ENCODE measurements at regions not wholly inside any gene's neighbourhood (a gene's known extent, or its start where the extent isn't known, plus 50 kb on each side); places are given as distances from the start of the nearest gene placed in this dataset.

- DNase-seq = no peak
- no peak overlapping the region for H3K27ac ChIP-seq
- H3K9me3 ChIP-seq (replicated peaks) = no peaks in the 10 kb centered on the region
- H3K36me3 ChIP-seq = no peaks in the 10 kb centered on the region
- no peaks in the 10 kb centered on the region; the same call in 1 of the 2 replicates for H3K4me1 ChIP-seq
- H3K27me3 ChIP-seq = no peaks in the 10 kb centered on the region
- H3K4me3 ChIP-seq = no peak overlapping the region
Observed at GRCh38 chr3:132209855-132210254, 107.4 kb upstream of the ACP3 start.

DNA sequence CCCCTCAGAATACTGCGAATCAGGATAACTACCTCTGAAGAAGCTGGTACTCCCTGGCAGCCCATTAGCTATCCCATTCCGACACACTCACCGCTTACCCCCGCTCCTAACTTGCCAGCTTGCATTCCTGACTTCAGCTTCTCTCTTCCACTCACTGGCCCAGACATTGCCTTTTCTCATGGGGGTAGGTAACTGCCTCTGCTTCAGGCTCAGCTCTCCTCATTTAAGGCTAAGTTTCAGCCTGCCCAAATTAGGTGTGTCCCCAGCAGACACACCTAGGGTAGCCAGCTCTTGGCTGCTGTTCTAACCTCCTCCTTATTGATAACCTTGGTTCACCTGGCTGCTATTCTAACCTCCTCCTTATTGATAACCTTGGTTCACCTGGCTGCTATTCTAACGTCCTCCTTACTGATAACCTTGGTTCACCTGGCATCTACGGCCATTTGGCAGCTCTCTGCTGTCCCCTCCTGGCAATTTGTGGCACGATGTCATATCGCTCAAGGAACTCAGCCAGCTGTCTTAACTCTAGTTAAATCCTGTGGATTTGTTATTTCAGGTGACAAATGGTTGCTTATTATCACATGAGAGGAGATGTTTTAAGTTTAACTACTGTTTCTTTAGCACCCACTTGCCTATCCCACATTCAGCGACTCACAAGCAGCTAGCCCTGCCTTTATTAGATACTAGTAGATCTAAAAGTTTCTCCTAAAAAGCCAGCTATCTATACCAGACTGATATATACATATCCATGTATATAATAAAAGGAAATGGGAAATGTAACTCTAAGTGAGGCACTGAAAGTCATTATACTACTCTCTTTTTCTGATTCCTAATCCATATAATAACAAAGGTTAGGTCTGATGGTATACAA lies 106.5 kb upstream of the ACP3 start:
- no peaks in the 10 kb centered on the region for H3K36me3 ChIP-seq
- no peaks in the 10 kb centered on the region for H3K27me3 ChIP-seq
- H3K4me3 ChIP-seq = no peak overlapping the region
- DNase-seq = peak in 1 of 2 experiments; percentile 14
- no peaks in the 10 kb centered on the region; the same call in 1 of the 2 replicates for H3K4me1 ChIP-seq
- no peak overlapping the region for H3K27ac ChIP-seq
- no peaks in the 10 kb centered on the region for H3K9me3 ChIP-seq (replicated peaks)

DNA sequence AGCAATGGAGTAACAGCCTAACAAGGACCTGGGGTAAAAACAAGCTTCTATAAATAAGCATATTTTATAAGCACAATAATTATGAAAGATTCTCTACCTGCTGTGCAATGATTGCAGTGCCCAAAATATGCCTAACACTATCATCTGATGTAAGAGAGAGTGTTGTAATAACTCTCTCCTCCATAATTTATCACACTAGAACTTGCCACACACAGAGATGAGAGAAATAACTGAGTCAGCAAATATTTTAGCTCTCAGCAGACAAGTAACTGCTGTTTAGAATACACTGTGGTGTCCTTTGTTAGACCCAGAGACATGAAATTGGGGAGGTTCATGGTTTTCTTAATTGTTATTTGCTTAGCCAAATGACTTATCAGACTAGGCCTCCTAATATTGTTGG lies 105.3 kb upstream of the ACP3 start:
- Histone ChIP-seq H3K4me1 (no peaks in the 10 kb centered on the region), H3K27ac (no peak overlapping the region), H3K4me3 (no peak overlapping the region), H3K9me3 (replicated peaks) (no peaks in the 10 kb centered on the region), H3K27me3 (no peaks in the 10 kb centered on the region), H3K36me3 (no peaks in the 10 kb centered on the region)
- no peak for DNase-seq

GRCh38 chr3:132218817-132219755 lies 98.1 kb upstream of the ACP3 start:
- no peak overlapping the region for H3K4me3 ChIP-seq
- DNase-seq = no peak
- no peak overlapping the region for H3K27ac ChIP-seq
- no peaks in the 10 kb centered on the region for H3K9me3 ChIP-seq (replicated peaks)
- H3K4me1 ChIP-seq = peaks cover 4% of the 10 kb centered on the region; the same call in 1 of the 2 replicates
- 0 out of 2 replicates have a peak, but pooled peaks cover 4% of the 10 kb centered on the region for H3K27me3 ChIP-seq
- H3K36me3 ChIP-seq = no peaks in the 10 kb centered on the region

DNA sequence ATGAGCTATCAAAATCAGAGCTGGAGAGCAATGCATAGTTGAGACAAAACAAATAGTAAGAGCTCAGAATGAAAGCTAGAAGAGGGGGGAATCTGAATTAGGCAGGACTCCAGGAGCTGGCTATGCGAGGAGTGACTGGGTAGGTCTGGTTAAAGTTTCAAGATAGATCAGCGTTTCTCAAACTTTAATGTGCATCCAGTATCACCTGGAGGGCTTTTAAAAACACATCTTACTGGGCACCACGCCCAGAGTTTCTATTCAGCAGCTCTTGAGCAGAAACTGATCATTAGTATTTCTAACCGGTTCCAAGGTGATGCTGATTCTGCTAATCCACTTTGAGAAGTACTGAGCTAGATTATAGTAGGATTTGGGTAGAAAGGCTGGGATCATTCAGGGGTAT lies 96.2 kb upstream of the ACP3 start:
- H3K27ac ChIP-seq = no peak overlapping the region
- no peaks in the 10 kb centered on the region for H3K9me3 ChIP-seq (replicated peaks)
- no peak overlapping the region for H3K4me3 ChIP-seq
- 0 out of 2 replicates have a peak, but pooled peaks cover 4% of the 10 kb centered on the region for H3K27me3 ChIP-seq
- H3K4me1 ChIP-seq = peaks cover 4% of the 10 kb centered on the region; the same call in 1 of the 2 replicates
- no peaks in the 10 kb centered on the region for H3K36me3 ChIP-seq
- no peak for DNase-seq

DNA sequence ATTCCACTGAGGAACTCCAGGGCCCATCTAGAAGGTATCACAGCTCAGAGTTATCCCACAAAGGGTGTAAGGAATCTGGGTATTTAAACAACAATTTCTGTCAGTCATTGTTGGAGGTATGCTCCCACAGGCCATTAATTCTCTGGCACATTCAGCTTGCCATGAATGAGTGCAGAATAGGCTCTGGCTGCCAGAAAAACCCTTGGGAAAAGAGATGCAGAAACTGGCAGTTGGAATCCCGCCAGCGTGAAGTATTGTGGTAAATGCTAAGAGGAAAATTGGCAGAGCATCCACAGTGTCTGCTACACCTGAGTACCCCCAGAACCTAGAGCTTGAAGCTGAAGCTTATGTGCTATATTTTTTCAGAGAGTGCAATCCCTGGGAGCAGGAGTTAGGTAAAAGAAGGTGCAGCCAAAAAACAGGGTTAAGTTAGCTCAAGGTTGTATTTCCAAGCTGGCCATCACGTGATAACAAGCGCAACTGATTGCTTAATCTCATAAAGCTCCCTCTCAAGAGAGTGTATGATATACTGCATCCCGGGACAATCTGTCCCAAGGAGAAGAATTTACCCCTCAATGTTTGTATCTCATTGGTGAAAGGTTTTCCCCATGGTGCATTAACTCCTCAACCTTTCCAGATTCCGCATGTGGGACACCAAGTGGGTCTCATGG lies 94.2 kb upstream of the ACP3 start:
- no peaks in the 10 kb centered on the region for H3K36me3 ChIP-seq
- H3K9me3 ChIP-seq (replicated peaks) = no peaks in the 10 kb centered on the region
- H3K4me1 ChIP-seq = peaks cover 4% of the 10 kb centered on the region; the same call in 1 of the 2 replicates
- DNase-seq = peak; percentile 16 to 38
- H3K4me3 ChIP-seq = no peak overlapping the region
- H3K27me3 ChIP-seq = 0 out of 2 replicates have a peak, but pooled peaks cover 4% of the 10 kb centered on the region
- no peak overlapping the region for H3K27ac ChIP-seq

DNA sequence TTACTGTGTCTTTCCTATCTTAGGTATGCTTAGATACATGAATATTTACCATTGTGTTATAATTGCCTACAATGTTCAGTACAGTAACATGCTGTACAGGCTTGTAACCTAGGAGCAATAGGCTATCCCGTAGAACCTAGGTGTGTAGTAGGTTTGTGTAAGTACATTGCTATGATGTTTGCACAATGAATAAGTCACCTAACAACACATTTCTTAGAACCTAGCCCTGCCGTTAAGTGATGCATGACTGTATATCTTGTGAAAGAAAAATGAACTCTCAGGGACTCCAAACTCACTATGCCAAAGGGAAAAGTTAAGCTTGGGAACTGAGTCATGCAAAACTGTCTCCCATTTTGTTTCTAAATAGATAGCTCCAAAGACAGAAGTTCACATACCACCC lies 91.5 kb upstream of the ACP3 start:
- no peak overlapping the region for H3K4me3 ChIP-seq
- no peaks in the 10 kb centered on the region for H3K36me3 ChIP-seq
- no peaks in the 10 kb centered on the region for H3K9me3 ChIP-seq (replicated peaks)
- no peak for DNase-seq
- no peak overlapping the region for H3K27ac ChIP-seq
- peaks cover 4% of the 10 kb centered on the region; the same call in 1 of the 2 replicates for H3K4me1 ChIP-seq
- H3K27me3 ChIP-seq = 0 out of 2 replicates have a peak, but pooled peaks cover 4% of the 10 kb centered on the region

DNA sequence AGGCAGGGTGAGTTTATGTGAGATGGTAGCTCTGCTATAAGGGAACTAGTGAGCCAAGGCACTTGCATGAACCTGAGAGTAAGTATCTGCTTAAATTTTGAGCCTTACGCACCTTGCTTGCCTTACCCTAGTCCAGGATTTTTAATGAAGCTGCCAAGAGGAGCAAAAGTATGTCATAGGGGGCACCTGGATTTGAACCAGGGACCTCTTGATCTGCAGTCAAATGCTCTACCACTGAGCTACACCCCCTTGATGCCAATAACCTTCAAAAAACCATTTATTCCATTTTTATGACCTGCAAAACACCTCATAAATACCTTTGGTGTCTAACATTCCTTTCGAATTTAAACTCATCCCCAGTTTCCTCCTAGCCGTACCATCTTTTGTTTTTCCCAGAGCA lies 88.3 kb upstream of the ACP3 start:
- Histone ChIP-seq H3K4me3 (no peak overlapping the region), H3K27me3 (no peaks in the 10 kb centered on the region), H3K27ac (no peak overlapping the region), H3K4me1 (no peaks in the 10 kb centered on the region), H3K9me3 (replicated peaks) (no peaks in the 10 kb centered on the region), H3K36me3 (no peaks in the 10 kb centered on the region)
- DNase-seq = no peak

GRCh38 chr3:132229641-132230040 lies 87.6 kb upstream of the ACP3 start:
- no peak overlapping the region for H3K4me3 ChIP-seq
- no peaks in the 10 kb centered on the region for H3K36me3 ChIP-seq
- no peaks in the 10 kb centered on the region for H3K27me3 ChIP-seq
- H3K9me3 ChIP-seq (replicated peaks) = no peaks in the 10 kb centered on the region
- no peak for DNase-seq
- H3K27ac ChIP-seq = no peak overlapping the region
- H3K4me1 ChIP-seq = no peaks in the 10 kb centered on the region

- Histone ChIP-seq H3K4me1 (no peaks in the 10 kb centered on the region), H3K27ac (no peak overlapping the region), H3K36me3 (no peaks in the 10 kb centered on the region), H3K9me3 (replicated peaks) (no peaks in the 10 kb centered on the region), H3K4me3 (no peak overlapping the region), H3K27me3 (no peaks in the 10 kb centered on the region)
- DNase-seq = no peak
Observed at GRCh38 chr3:132230156-132231000, 86.8 kb upstream of the ACP3 start.

DNA sequence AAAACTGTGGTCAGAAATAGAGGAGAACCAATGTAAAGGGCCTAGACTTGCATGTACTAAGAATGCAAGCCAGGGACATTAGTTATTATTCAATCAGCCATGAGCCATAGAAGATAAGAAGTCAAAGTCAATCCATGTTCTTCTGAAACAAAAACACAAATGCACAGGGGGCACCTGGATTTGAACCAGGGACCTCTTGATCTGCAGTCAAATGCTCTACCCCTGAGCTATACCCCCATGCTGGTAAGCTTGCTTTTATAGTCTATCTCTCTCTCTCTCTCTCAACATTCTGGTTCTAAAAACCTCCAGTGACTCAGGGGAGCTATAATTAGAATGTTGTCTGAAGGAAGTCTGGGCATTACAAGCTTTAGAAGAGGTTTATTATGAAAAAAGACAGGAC lies 85.6 kb upstream of the ACP3 start:
- Histone ChIP-seq H3K27me3 (no peaks in the 10 kb centered on the region), H3K4me3 (no peak overlapping the region), H3K4me1 (no peaks in the 10 kb centered on the region), H3K27ac (no peak overlapping the region), H3K36me3 (no peaks in the 10 kb centered on the region), H3K9me3 (replicated peaks) (no peaks in the 10 kb centered on the region)
- DNase-seq = peak in 1 of 2 experiments; percentile 10

DNA sequence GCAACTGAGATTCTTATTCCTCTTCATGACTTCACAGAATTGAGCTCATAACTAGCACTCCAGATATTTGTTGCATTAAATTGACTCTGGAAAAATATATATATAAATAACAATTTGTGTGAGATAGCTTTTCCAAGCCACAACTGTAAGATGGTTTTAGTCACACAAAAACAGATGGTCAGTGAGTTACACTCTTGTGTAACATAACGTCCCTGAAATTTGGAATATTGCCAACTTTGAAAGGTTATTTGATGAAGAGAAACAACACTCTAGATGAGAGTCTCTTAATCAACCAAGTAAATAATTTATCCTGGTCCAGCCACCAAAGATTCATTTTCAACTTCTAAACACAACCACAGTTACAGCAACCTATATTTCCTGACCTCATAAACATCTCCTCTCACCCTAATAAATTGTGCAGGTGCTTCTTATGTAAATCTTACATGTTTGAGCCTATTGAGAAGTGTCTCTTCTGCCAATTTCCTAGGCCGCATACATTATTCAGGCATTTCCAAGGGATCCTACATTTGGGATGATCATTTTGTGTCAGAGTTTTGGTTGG lies 84.9 kb upstream of the ACP3 start:
- DNase-seq = no peak
- Histone ChIP-seq H3K9me3 (replicated peaks) (no peaks in the 10 kb centered on the region), H3K4me1 (no peaks in the 10 kb centered on the region), H3K27me3 (no peaks in the 10 kb centered on the region), H3K27ac (no peak overlapping the region), H3K36me3 (no peaks in the 10 kb centered on the region), H3K4me3 (no peak overlapping the region)

GRCh38 chr3:132236701-132237651 lies 80.2 kb upstream of the ACP3 start:
- Histone ChIP-seq H3K4me1 (no peaks in the 10 kb centered on the region), H3K9me3 (replicated peaks) (no peaks in the 10 kb centered on the region), H3K36me3 (no peaks in the 10 kb centered on the region), H3K27ac (no peak overlapping the region), H3K27me3 (no peaks in the 10 kb centered on the region), H3K4me3 (no peak overlapping the region)
- DNase-seq = peak in 1 of 2 experiments; percentile 10

Data from SJCRH30 (cell line).